ENCODE measurements at regions not wholly inside any gene's neighbourhood (a gene's known extent, or its start where the extent isn't known, plus 50 kb on each side); places are given as distances from the start of the nearest gene placed in this dataset.

DNA sequence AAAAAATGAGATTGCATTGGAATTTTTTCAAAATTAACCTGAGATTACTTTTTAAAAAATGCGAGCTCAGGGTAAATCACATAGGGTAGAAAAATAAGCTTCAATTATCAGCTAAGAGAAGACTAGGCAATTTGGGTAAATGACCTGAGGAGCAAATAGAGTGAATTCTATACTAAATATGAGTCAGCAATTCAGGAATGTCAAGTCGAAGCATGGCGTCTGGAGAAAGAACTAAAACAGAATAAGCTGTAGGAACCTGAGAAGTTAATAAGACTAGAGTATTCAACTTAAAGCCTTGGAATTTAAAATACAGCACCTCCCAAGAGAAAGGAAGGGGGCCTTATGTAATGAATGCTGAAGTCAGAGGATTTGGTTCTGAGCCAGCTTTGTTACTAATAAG lies 487.0 kb downstream of the SUCLG1 start:
- Histone ChIP-seq H3K36me3 (ENCODE audit: insufficient read depth, low read length) (no peaks in the 10 kb centered on the region), H3K27me3 (ENCODE audit: insufficient read depth, low read length, poor library complexity, severe bottlenecking) (no peaks in the 10 kb centered on the region), H3K9me3 (ENCODE audit: insufficient read depth, low read depth, low read length) (no peaks in the 10 kb centered on the region), H3K4me3 (ENCODE audit: low read length, poor library complexity, severe bottlenecking) (no peak overlapping the region), H3F3A (ENCODE audit: low read depth) (no peaks in the 10 kb centered on the region), H3K4me1 (ENCODE audit: insufficient read depth, low read length, poor library complexity, severe bottlenecking) (no peaks in the 10 kb centered on the region), H3K4me2 (ENCODE audit: low read depth, low read length, poor library complexity, severe bottlenecking) (no peak overlapping the region), H3K79me2 (ENCODE audit: insufficient read depth, low read length) (no peaks in the 10 kb centered on the region), H4K20me1 (ENCODE audit: insufficient read depth, low read length, poor library complexity, severe bottlenecking) (no peaks in the 10 kb centered on the region), H3K9ac (ENCODE audit: low read depth, low read length, poor library complexity, severe bottlenecking) (no peak overlapping the region), H2AFZ (ENCODE audit: low read length) (no peak overlapping the region), H3K9me2 (replicated peaks; ENCODE audit: low read depth, low read length) (no peaks in the 10 kb centered on the region)
- TF ChIP-seq, protein P1, sequence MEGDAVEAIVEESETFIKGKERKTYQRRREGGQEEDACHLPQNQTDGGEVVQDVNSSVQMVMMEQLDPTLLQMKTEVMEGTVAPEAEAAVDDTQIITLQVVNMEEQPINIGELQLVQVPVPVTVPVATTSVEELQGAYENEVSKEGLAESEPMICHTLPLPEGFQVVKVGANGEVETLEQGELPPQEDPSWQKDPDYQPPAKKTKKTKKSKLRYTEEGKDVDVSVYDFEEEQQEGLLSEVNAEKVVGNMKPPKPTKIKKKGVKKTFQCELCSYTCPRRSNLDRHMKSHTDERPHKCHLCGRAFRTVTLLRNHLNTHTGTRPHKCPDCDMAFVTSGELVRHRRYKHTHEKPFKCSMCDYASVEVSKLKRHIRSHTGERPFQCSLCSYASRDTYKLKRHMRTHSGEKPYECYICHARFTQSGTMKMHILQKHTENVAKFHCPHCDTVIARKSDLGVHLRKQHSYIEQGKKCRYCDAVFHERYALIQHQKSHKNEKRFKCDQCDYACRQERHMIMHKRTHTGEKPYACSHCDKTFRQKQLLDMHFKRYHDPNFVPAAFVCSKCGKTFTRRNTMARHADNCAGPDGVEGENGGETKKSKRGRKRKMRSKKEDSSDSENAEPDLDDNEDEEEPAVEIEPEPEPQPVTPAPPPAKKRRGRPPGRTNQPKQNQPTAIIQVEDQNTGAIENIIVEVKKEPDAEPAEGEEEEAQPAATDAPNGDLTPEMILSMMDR (conservative IDR thresholded peaks at IDR 0.05; ENCODE audit: low read length), result no peak
- no peak for TF ChIP-seq EZH2phosphoT487 (IDR thresholded peaks at IDR 0.05; ENCODE audit: borderline replicate concordance)

DNA sequence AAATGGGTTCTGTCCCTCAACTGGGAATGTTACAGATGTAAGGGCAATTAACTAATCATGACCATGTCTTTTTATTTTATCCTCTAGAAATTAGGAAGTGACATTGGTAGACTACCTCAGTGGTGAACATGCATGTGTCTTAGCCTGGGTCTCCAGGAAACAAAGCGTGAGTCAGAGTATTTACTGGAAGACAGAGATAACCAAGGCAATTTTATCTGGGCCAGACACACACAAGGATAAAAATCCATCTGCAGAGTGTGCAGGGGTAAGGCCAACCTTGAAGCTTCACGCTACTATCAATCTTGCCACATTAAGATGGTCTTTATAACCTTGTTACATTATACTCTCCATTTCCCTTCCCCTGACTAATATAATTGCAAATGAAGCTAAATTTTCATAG lies 487.5 kb downstream of the SUCLG1 start:
- Histone ChIP-seq H2AFZ (ENCODE audit: low read length) (no peak overlapping the region), H3K36me3 (ENCODE audit: insufficient read depth, low read length) (no peaks in the 10 kb centered on the region), H3K9me3 (ENCODE audit: insufficient read depth, low read depth, low read length) (no peaks in the 10 kb centered on the region), H4K20me1 (ENCODE audit: insufficient read depth, low read length, poor library complexity, severe bottlenecking) (no peaks in the 10 kb centered on the region), H3K9ac (ENCODE audit: low read depth, low read length, poor library complexity, severe bottlenecking) (no peak overlapping the region), H3F3A (ENCODE audit: low read depth) (no peaks in the 10 kb centered on the region), H3K79me2 (ENCODE audit: insufficient read depth, low read length) (no peaks in the 10 kb centered on the region), H3K4me1 (ENCODE audit: insufficient read depth, low read length, poor library complexity, severe bottlenecking) (no peaks in the 10 kb centered on the region), H3K4me2 (ENCODE audit: low read depth, low read length, poor library complexity, severe bottlenecking) (no peak overlapping the region), H3K4me3 (ENCODE audit: low read length, poor library complexity, severe bottlenecking) (no peak overlapping the region), H3K9me2 (replicated peaks; ENCODE audit: low read depth, low read length) (no peaks in the 10 kb centered on the region), H3K27me3 (ENCODE audit: insufficient read depth, low read length, poor library complexity, severe bottlenecking) (no peaks in the 10 kb centered on the region)
- TF ChIP-seq EZH2phosphoT487 (IDR thresholded peaks at IDR 0.05; ENCODE audit: borderline replicate concordance), result no peak
- TF ChIP-seq, protein P1 (conservative IDR thresholded peaks at IDR 0.05; ENCODE audit: low read length), result no peak

DNA sequence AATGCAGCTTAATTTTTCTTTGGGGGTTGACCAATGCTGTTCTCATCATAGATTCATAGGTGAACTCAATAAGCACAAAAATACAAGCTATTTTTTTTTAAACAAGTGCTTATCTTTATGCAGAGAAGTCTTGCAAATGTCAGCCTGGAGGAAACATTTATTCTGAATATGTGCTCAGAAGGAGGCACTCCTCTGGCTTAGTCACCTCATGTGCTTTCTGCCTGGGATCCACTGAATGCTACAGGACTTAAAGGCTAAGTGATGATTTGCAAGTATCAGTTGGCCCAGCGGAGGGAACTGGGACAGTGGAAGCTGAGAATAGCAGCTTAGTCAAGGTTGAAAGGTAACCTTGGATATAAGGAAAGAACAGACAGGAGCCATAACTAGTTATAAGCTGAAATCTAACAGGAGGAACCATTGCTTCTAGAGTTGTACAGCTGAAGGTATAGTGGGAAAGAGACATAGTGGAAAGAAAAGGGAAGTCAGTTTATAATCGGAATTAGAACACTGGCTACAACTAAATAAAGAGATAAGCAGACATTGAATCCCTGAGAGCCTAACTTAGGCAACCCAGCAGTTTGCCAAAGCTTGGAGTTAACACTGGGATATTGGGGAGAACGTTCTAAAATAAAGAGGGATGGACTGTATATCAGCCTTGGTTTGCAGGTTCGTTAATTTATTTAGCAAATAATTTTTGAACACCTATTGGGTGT lies 488.7 kb downstream of the SUCLG1 start:
- H3K4me1 ChIP-seq (ENCODE audit: insufficient read depth, low read length, poor library complexity, severe bottlenecking), result no peaks in the 10 kb centered on the region
- H3F3A ChIP-seq (ENCODE audit: low read depth), result no peaks in the 10 kb centered on the region
- no peaks in the 10 kb centered on the region for H3K79me2 ChIP-seq (ENCODE audit: insufficient read depth, low read length)
- no peak overlapping the region for H3K4me2 ChIP-seq (ENCODE audit: low read depth, low read length, poor library complexity, severe bottlenecking)
- no peaks in the 10 kb centered on the region for H3K9me2 ChIP-seq (replicated peaks; ENCODE audit: low read depth, low read length)
- H4K20me1 ChIP-seq (ENCODE audit: insufficient read depth, low read length, poor library complexity, severe bottlenecking), result no peaks in the 10 kb centered on the region
- H3K9ac ChIP-seq (ENCODE audit: low read depth, low read length, poor library complexity, severe bottlenecking), result no peak overlapping the region
- H3K4me3 ChIP-seq (ENCODE audit: low read length, poor library complexity, severe bottlenecking), result no peak overlapping the region
- H3K36me3 ChIP-seq (ENCODE audit: insufficient read depth, low read length), result no peaks in the 10 kb centered on the region
- H2AFZ ChIP-seq (ENCODE audit: low read length), result no peak overlapping the region
- no peaks in the 10 kb centered on the region for H3K9me3 ChIP-seq (ENCODE audit: insufficient read depth, low read depth, low read length)
- H3K27me3 ChIP-seq (ENCODE audit: insufficient read depth, low read length, poor library complexity, severe bottlenecking), result no peaks in the 10 kb centered on the region
- TF ChIP-seq, protein P1 (conservative IDR thresholded peaks at IDR 0.05; ENCODE audit: low read length), result no peak
- TF ChIP-seq EZH2phosphoT487 (IDR thresholded peaks at IDR 0.05; ENCODE audit: borderline replicate concordance), result no peak

Data from Loucy (cell line).